ENCODE measurements at regions not wholly inside any gene's neighbourhood (a gene's known extent, or its start where the extent isn't known, plus 50 kb on each side); places are given as distances from the start of the nearest gene placed in this dataset.

DNA sequence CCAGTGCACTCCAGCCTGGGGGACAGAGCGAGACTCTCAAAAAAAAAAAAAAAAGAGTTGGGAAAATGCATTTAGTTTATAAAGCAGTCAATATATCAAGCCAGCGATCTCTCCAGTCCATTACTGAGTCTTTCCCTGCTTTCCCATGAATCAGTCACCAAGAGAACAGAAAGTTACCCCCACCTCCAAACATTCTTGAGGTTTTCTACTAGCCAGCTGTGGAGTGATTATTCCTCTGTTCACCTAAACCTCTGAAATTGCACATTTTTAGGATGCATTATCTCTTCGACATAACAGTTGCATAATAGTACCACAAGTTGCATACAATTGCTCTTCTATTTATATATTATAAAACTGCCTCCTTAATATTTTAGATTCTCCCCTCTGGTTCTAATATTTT is 134.8 kb upstream of the DIO3 start:
- Histone ChIP-seq H3K9ac (ENCODE audit: low read length) (no peak overlapping the region), H4K20me1 (ENCODE audit: insufficient read depth) (no peaks in the 10 kb centered on the region), H3K4me1 (ENCODE audit: control insufficient read depth in 1 of 2, insufficient read depth in 2 of 2, low read length in 2 of 2) (no peaks in the 10 kb centered on the region), H3K36me3 (ENCODE audit: control insufficient read depth in 1 of 2, insufficient read depth in 2 of 2, low read length in 2 of 2) (no peaks in the 10 kb centered on the region), H3K9me3 (ENCODE audit: control insufficient read depth in 1 of 2, insufficient read depth in 1 of 2, low read depth in 1 of 2, low read length in 2 of 2) (peaks cover 0 to 8% of the 10 kb centered on the region in 2 experiments; a peak in 2 of 4 replicates), H3K4me3 (replicated peaks in 1 of 2; ENCODE audit: low read depth in 1 of 2, low read length in 2 of 2) (no peak overlapping the region), H3K27ac (ENCODE audit: low read depth, low read length) (no peak overlapping the region), H3K4me2 (ENCODE audit: low read length) (no peak overlapping the region), H3K9me2 (ENCODE audit: insufficient read depth) (no peaks in the 10 kb centered on the region), H3K79me2 (ENCODE audit: insufficient read depth, low read length) (no peaks in the 10 kb centered on the region), H3K27me3 (ENCODE audit: insufficient read depth, low read length) (no peaks in the 10 kb centered on the region), H2AFZ (ENCODE audit: low read depth, low read length, poor library complexity, severe bottlenecking) (no peak overlapping the region)
- intact Hi-C loops (cut with micrococcal nuclease), result no loop called here
- no peak for DNase-seq (ENCODE audit: low read depth, low spot score)
- POLR2A ChIA-PET, result no interaction called here
- no peak for ATAC-seq
- TF ChIP-seq, protein P1, sequence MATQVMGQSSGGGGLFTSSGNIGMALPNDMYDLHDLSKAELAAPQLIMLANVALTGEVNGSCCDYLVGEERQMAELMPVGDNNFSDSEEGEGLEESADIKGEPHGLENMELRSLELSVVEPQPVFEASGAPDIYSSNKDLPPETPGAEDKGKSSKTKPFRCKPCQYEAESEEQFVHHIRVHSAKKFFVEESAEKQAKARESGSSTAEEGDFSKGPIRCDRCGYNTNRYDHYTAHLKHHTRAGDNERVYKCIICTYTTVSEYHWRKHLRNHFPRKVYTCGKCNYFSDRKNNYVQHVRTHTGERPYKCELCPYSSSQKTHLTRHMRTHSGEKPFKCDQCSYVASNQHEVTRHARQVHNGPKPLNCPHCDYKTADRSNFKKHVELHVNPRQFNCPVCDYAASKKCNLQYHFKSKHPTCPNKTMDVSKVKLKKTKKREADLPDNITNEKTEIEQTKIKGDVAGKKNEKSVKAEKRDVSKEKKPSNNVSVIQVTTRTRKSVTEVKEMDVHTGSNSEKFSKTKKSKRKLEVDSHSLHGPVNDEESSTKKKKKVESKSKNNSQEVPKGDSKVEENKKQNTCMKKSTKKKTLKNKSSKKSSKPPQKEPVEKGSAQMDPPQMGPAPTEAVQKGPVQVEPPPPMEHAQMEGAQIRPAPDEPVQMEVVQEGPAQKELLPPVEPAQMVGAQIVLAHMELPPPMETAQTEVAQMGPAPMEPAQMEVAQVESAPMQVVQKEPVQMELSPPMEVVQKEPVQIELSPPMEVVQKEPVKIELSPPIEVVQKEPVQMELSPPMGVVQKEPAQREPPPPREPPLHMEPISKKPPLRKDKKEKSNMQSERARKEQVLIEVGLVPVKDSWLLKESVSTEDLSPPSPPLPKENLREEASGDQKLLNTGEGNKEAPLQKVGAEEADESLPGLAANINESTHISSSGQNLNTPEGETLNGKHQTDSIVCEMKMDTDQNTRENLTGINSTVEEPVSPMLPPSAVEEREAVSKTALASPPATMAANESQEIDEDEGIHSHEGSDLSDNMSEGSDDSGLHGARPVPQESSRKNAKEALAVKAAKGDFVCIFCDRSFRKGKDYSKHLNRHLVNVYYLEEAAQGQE (IDR thresholded peaks at IDR 0.05; ENCODE audit: low read depth), result no peak
- TF ChIP-seq ZFX (IDR thresholded peaks at IDR 0.05) (no peak), ZNF274 (IDR thresholded peaks at IDR 0.05; ENCODE audit: low read depth, low read length) (no peak), POLR2AphosphoS5 (IDR thresholded peaks at IDR 0.05; ENCODE audit: low read depth, low read length) (no peak), FOSL1 (IDR thresholded peaks at IDR 0.05; ENCODE audit: low read depth) (no peak), EGR1 (IDR thresholded peaks at IDR 0.05; ENCODE audit: low read depth) (no peak), CBX3 (IDR thresholded peaks at IDR 0.05; ENCODE audit: low read depth) (no peak), RAD21 (IDR thresholded peaks at IDR 0.05; ENCODE audit: low read depth) (no peak), EZH2phosphoT487 (IDR thresholded peaks at IDR 0.05; ENCODE audit: borderline replicate concordance) (no peak), TCF7L2 (IDR thresholded peaks at IDR 0.05; ENCODE audit: borderline replicate concordance, extremely low read depth, insufficient read depth, insufficient read length) (no peak), SP1 (IDR thresholded peaks at IDR 0.05; ENCODE audit: low read depth) (no peak), CEBPB (IDR thresholded peaks at IDR 0.05; ENCODE audit: low read depth) (no peak)
- TF ChIP-seq, protein P2, sequence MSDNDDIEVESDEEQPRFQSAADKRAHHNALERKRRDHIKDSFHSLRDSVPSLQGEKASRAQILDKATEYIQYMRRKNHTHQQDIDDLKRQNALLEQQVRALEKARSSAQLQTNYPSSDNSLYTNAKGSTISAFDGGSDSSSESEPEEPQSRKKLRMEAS (IDR thresholded peaks at IDR 0.05), result no peak
- TF ChIP-seq, protein P3, sequence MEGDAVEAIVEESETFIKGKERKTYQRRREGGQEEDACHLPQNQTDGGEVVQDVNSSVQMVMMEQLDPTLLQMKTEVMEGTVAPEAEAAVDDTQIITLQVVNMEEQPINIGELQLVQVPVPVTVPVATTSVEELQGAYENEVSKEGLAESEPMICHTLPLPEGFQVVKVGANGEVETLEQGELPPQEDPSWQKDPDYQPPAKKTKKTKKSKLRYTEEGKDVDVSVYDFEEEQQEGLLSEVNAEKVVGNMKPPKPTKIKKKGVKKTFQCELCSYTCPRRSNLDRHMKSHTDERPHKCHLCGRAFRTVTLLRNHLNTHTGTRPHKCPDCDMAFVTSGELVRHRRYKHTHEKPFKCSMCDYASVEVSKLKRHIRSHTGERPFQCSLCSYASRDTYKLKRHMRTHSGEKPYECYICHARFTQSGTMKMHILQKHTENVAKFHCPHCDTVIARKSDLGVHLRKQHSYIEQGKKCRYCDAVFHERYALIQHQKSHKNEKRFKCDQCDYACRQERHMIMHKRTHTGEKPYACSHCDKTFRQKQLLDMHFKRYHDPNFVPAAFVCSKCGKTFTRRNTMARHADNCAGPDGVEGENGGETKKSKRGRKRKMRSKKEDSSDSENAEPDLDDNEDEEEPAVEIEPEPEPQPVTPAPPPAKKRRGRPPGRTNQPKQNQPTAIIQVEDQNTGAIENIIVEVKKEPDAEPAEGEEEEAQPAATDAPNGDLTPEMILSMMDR (IDR thresholded peaks at IDR 0.05 in 2 of 3, conservative IDR thresholded peaks at IDR 0.05 in 1 of 3; ENCODE audit: borderline replicate concordance in 1 of 3, insufficient read depth in 1 of 3, low read depth in 2 of 3, low read length in 2 of 3), result no peak
- TF ChIP-seq, protein P4, sequence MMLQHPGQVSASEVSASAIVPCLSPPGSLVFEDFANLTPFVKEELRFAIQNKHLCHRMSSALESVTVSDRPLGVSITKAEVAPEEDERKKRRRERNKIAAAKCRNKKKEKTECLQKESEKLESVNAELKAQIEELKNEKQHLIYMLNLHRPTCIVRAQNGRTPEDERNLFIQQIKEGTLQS (IDR thresholded peaks at IDR 0.05), result no peak
- RAD21 ChIA-PET (ENCODE audit: low non-redundant PET in 1 of 2, low total read pairs in 2 of 2, uncharacterized antibody in 2 of 2, unreplicated experiment in 2 of 2), result no interaction called here
- no TSS peak for BruUV-seq (replicated peaks)
- CTCF ChIA-PET, result no interaction called here
